ENCODE measurements at regions not wholly inside any gene's neighbourhood (a gene's known extent, or its start where the extent isn't known, plus 50 kb on each side); places are given as distances from the start of the nearest gene placed in this dataset.

DNA sequence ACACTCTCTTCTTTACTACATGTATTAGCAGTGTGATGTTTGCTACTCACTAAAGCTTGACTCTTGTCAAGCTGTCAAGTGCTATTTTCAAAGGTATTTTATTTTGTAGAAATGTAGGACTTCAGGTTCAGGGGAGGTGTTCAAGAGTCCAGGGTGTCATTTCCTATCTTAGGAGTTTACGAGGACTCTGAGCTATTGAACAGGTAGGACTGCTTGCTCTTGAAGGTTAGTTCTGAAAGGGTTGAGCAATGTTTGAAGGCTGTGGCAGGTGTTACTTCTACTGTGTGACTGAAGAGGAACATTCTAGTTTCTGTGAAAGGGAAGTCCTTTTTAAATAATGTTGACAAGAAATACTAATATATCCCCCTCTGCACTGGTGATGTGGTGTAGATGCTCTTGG lies 1151.2 kb downstream of the PDHA2 start:
- TF ChIP-seq, protein P1, sequence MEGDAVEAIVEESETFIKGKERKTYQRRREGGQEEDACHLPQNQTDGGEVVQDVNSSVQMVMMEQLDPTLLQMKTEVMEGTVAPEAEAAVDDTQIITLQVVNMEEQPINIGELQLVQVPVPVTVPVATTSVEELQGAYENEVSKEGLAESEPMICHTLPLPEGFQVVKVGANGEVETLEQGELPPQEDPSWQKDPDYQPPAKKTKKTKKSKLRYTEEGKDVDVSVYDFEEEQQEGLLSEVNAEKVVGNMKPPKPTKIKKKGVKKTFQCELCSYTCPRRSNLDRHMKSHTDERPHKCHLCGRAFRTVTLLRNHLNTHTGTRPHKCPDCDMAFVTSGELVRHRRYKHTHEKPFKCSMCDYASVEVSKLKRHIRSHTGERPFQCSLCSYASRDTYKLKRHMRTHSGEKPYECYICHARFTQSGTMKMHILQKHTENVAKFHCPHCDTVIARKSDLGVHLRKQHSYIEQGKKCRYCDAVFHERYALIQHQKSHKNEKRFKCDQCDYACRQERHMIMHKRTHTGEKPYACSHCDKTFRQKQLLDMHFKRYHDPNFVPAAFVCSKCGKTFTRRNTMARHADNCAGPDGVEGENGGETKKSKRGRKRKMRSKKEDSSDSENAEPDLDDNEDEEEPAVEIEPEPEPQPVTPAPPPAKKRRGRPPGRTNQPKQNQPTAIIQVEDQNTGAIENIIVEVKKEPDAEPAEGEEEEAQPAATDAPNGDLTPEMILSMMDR (IDR thresholded peaks at IDR 0.05; ENCODE audit: insufficient read depth, low read length) = no peak
- TF ChIP-seq, protein P2, sequence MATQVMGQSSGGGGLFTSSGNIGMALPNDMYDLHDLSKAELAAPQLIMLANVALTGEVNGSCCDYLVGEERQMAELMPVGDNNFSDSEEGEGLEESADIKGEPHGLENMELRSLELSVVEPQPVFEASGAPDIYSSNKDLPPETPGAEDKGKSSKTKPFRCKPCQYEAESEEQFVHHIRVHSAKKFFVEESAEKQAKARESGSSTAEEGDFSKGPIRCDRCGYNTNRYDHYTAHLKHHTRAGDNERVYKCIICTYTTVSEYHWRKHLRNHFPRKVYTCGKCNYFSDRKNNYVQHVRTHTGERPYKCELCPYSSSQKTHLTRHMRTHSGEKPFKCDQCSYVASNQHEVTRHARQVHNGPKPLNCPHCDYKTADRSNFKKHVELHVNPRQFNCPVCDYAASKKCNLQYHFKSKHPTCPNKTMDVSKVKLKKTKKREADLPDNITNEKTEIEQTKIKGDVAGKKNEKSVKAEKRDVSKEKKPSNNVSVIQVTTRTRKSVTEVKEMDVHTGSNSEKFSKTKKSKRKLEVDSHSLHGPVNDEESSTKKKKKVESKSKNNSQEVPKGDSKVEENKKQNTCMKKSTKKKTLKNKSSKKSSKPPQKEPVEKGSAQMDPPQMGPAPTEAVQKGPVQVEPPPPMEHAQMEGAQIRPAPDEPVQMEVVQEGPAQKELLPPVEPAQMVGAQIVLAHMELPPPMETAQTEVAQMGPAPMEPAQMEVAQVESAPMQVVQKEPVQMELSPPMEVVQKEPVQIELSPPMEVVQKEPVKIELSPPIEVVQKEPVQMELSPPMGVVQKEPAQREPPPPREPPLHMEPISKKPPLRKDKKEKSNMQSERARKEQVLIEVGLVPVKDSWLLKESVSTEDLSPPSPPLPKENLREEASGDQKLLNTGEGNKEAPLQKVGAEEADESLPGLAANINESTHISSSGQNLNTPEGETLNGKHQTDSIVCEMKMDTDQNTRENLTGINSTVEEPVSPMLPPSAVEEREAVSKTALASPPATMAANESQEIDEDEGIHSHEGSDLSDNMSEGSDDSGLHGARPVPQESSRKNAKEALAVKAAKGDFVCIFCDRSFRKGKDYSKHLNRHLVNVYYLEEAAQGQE (IDR thresholded peaks at IDR 0.05; ENCODE audit: insufficient replicate concordance, low read depth) = no peak
- TF ChIP-seq POLR2AphosphoS5 (IDR thresholded peaks at IDR 0.05; ENCODE audit: low read depth) = no peak

Measured in HL-60 (cell line).